GM19467 (cell line): ENCODE measurements at regions not wholly inside any gene's neighbourhood (a gene's known extent, or its start where the extent isn't known, plus 50 kb on each side); places are given as distances from the start of the nearest gene placed in this dataset.
"Not testable (repeated sequence)": the region's sequence is repeated elsewhere in the genome, so short reads cannot be mapped to it uniquely, and the experiment has no call there.

Source experiments
- ATAC-seq: cut with Tn5 transposase; IDR thresholded peaks from one replicate; pipeline ENCODE4 v1.9.1; 2021; ENCODE audit warnings: mild to moderate bottlenecking, moderate library complexity; ENCODE audit not compliant: unreplicated experiment

- ATAC-seq, result no peak
Measured at GRCh38 chr2:67891642-67892041, 171.2 kb downstream of the C1D start.

GRCh38 chr2:67892339-67892846 is 170.4 kb downstream of the C1D start:
- no peak for ATAC-seq

GRCh38 chr2:67895227-67895941 is 167.4 kb downstream of the C1D start:
- ATAC-seq, result no peak

- no peak for ATAC-seq
Measured at GRCh38 chr2:67896076-67896475, 166.7 kb downstream of the C1D start.

GRCh38 chr2:67896476-67896875 is 166.3 kb downstream of the C1D start:
- ATAC-seq, result no peak

- ATAC-seq, result no peak
Measured at GRCh38 chr2:67898595-67898994, 164.2 kb downstream of the C1D start.

GRCh38 chr2:67899187-67899586 is 163.6 kb downstream of the C1D start:
- no peak for ATAC-seq

GRCh38 chr2:67900826-67901225 is 162.0 kb downstream of the C1D start:
- no peak for ATAC-seq

- ATAC-seq, result no peak
Measured at GRCh38 chr2:67904566-67904965, 158.2 kb downstream of the C1D start.

GRCh38 chr2:67904966-67905365 is 157.8 kb downstream of the C1D start:
- ATAC-seq, result no peak

- not testable (repeated sequence) for ATAC-seq
Measured at GRCh38 chr2:67906547-67906946, 156.3 kb downstream of the C1D start.

GRCh38 chr2:67917332-67918054 is 145.3 kb downstream of the C1D start:
- ATAC-seq, result no peak

GRCh38 chr2:67918471-67918870 is 144.3 kb downstream of the C1D start:
- ATAC-seq, result no peak

- no peak for ATAC-seq
Measured at GRCh38 chr2:67919490-67919889, 143.3 kb downstream of the C1D start.

GRCh38 chr2:67922080-67922785 is 140.6 kb downstream of the C1D start:
- no peak for ATAC-seq

- no peak for ATAC-seq
Measured at GRCh38 chr2:67923696-67924095, 139.1 kb downstream of the C1D start.

GRCh38 chr2:67927501-67927900 is 135.3 kb downstream of the C1D start:
- ATAC-seq, result no peak

- no peak for ATAC-seq
Measured at GRCh38 chr2:67930156-67930555, 132.6 kb downstream of the C1D start.

- no peak for ATAC-seq
Measured at GRCh38 chr2:67936969-67937368, 125.8 kb downstream of the C1D start.

GRCh38 chr2:67938053-67938452 is 124.8 kb downstream of the C1D start:
- no peak for ATAC-seq

GRCh38 chr2:67945056-67945455 is 117.7 kb downstream of the C1D start:
- no peak for ATAC-seq

- no peak for ATAC-seq
Measured at GRCh38 chr2:67945940-67946339, 116.9 kb downstream of the C1D start.
